Activated T-cell treated with anti-CD3 and anti-CD28 coated beads, Interleukin-2, amount 50 U/mL, for 48 hours (primary cell): ENCODE measurements at regions not wholly inside any gene's neighbourhood (a gene's known extent, or its start where the extent isn't known, plus 50 kb on each side); places are given as distances from the start of the nearest gene placed in this dataset.
A peak's percentile ranks its signal among the peaks of the same experiment; 100 is the strongest.

ENCODE experiments used
- DNase-seq, 2 experiments: peaks; one replicate each; pipeline ENCODE4 v3.0.0-alpha.2; 2020

- no peak for DNase-seq
Observed at GRCh38 chr20:24739746-24740145, 209.3 kb upstream of the CST7 start.

GRCh38 chr20:24741493-24742072 lies 207.5 kb upstream of the CST7 start:
- DNase-seq, result no peak

GRCh38 chr20:24742436-24742835 lies 206.6 kb upstream of the CST7 start:
- DNase-seq, result no peak

- DNase-seq, result no peak
Observed at GRCh38 chr20:24742989-24743388, 206.1 kb upstream of the CST7 start.

DNA sequence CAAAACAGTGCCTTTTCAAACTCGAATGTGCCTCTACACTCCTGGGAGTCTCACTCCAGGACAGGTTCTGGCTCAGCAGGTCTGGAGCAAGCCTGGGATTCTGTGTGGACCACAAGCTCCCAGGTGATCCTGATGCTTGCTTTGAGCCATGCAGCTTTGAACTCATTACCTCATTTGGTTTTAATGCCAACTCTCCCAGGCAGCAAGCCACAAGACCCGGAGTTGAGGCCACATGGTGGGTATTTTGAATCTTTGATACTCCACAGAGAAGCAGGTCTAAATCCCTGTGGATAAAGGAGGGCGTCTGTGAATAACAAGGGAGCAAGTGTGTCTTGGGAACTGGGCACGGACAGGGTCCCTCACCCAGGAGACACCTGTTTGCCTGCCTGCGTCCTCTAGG lies 205.4 kb upstream of the CST7 start:
- no peak for DNase-seq

GRCh38 chr20:24744747-24745146 lies 204.3 kb upstream of the CST7 start:
- no peak for DNase-seq

DNA sequence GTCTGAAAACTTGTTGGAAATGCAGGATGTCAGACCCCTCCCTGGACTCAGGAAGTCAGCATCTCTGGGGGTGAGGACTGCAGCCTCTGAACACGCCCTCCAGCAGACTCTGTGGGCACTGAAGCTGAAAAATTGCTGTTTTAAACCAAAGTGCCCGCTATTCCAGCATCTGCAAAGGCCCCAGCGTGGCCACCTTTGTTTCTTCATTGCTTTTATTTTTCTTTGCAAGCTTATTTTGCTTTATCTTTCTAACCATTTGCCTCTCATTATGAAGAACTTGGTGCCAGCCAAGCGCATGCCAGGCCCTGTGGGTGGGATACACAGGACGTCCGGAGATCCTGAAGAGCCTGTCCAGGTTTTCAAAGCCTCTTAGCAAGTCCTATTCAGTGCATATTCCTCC lies 203.9 kb upstream of the CST7 start:
- no peak for DNase-seq

- no peak for DNase-seq
Observed at GRCh38 chr20:24745617-24746350, 203.3 kb upstream of the CST7 start.

DNA sequence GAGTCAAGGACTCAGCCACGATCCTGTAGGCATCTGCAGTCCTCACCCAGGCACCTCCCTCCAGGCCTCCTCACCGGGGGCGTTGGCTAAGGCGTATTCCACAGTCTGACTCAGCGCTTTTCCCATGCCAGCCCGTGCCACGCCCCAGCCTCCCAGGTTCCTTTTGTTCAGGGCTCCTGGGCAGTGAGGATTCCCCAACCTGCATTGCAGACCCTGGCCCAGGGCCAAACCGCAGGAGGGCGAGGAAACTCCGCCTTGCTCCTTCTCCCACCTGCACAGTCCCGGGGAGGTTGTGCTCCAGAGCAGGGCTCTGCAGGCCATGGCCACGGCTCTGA lies 202.8 kb upstream of the CST7 start:
- no peak for DNase-seq

GRCh38 chr20:24747010-24747712 lies 201.9 kb upstream of the CST7 start:
- no peak for DNase-seq

DNA sequence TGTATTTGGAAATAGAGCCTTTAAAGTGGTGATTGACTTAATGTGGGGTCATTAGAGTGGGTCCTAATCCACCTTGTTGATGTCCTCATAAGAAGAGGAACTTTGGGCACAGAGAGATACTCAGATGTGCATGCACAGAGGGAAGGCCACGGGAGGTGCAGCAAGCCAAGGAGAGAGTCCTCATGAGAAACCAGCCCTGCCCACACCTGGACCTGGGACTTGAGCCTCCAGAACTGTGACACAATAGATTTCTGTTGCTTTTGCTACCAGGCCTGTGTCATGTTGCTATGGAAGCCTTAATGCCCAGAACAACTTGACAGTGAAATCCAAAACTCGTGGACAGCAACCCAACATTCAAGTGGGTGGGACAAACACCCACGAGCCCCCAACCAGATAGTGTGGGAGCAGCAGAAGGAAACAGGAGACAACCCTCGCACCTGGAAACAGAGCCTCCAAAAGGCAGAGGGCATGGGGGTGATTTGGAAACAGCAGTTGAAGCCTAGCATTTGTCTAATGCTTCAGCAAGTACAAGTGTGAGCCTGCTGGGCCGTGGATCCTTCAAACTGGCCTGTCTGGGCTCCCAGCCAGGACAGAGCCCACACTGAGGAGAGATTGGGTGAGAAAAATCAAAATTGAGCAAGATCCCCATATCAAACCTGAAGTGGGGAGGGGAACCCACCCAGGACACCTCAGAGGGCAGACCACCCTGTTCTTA lies 201.0 kb upstream of the CST7 start:
- no peak for DNase-seq

DNA sequence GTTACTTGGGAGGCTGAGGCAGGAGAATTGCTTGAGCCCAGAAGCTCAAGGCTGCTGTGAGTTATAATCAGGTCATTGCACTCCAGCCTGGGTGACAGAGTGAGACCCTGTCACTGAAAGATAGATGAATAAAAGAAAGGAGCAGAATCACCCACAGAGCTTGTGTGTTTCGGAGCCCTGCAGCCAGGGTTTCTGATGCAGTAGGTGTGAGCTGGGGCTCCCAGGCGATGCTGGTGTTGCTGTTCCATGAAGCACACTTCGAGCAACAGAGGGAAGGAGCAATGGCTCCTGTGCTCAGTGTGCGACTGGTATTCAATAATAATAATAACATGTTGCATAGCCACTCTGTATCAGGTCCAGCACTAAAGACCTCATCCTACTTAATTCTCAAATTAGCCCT lies 197.5 kb upstream of the CST7 start:
- DNase-seq, result no peak

DNA sequence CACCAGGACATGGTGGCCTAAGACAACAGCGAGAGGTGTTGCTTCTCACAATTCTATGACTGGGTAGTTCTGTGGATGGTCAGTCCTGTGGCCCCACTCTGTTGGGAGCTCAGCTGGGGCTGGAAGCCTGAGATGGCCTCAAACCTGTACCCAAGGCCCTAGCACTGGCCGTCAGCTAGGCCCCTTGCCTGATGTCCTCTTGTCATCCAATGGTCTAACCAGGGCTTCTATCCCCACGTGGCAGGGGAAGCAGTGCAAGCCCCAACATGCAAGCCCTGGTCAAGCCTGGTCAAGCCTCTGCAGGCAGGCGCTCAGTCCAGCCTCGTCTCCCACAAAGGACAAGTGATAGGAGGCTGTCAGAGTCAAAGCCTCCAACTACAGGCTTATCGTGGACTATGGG lies 196.5 kb upstream of the CST7 start:
- no peak for DNase-seq

GRCh38 chr20:24753130-24753529 lies 195.9 kb upstream of the CST7 start:
- DNase-seq, result no peak

DNA sequence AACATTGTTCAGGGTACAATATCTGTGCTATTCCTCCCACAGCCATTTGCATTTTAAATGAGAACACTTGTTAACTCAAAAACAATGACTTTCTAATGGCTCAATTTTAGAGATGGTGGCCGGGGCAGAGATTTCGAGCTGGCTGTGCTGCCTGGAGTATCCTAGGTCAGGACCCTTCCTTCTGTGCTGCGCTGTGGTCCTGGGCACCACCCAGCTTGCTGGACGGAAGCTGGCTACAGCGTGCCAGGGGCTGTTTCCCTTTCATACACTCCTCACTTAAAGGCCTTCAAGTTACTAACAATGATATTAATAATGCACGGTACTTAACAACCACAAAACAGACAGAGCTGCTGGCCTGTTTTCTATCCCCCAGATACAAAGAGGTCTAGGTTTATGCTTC lies 194.4 kb upstream of the CST7 start:
- no peak for DNase-seq

DNA sequence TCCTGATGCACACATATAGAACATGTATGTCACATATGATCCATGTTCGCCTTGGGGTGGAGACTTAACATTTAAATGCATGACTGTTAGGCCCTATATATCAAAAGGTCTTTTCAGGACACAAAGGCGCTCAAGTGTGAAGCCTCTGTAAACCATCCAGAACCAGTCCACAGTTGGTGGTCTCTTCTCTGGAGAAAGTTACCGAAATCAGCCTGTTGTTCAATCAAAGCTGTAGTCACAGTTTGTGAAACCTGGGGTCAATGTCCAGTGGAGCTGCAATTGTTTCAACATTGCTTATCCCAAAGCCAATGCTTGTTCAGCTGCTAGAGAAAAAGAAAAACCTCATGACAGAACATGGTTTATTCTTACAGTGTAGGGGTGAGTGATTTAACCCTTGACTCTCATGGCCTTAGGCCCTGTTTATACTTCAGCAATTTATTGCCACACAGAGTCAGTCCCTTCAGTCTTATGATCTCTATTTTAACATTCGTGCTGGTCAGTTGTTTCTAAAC lies 193.6 kb upstream of the CST7 start:
- no peak for DNase-seq

DNA sequence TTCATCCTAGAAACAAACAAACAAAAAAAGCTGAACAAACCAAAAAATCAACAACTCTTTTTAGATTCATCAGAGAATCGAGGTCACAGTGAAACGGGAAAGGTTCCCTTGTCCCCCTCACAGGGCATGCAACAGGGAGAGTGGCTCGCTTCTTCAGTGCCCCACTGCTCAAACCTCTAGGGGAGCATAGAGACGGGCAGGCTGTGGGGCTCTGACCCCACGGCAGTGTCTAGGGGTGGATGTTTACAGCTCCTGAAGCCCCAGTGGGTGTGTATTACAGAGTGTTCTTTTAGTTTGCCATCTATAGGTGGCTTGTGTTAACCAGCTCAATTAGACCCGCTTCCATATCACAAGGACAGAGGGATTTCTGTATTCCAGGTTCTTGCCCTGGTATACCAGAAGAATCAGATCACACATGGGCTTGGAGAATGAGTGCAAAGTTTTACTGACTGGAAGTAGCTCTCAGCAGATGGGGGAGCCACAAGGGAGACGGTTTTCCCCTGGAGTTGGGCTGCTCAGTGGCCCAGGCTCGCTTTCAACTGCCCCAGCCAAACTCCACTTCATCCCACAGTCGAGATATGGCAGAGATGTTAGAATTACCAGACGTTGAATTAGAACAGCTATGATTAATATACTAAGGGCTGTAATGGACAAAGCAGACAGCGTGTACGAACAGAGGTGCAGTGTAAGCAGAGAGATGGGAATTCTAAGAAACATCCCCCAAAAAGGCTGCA lies 192.6 kb upstream of the CST7 start:
- DNase-seq, result no peak

DNA sequence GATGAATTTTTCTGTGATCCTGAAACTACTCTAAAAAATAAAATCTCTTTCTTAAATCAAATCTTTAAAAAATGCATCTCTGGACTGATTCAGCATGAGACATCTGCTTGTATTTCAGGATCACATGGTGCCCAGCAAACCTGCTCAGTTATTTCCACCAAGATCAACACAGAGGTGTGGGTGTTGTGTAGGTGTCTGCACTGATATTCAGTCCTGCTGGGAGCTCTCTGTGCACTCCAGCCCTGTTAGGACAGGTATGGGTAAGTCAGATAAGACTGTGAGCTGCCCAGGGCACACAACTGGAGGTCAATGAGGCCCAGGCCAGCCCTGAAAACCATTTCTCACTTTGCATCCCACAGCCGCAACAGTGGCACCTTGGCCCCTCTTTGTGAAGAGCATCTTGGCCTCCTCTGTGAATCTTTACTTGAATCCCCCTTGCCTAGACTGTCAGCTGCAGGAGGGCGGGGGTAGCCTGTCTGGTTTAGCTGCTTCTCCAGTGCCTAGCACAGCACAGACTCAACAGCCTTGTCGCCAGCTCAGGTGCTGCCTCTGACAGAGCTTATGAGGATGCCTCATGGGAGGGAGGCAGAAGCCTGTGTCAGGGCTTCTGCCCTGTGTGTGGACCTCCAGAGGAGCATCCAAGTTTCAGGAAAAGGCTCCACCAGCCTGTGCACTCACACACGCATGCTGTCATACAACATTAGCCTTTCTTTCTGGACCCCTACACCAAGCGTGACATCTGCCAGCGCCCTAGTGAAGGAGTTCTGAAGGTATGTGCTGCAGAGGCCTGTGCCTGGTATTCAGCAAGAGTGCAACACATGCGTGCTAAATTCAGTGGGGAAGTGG lies 187.6 kb upstream of the CST7 start:
- DNase-seq, result peak in 1 of 2 experiments; percentile 6

DNA sequence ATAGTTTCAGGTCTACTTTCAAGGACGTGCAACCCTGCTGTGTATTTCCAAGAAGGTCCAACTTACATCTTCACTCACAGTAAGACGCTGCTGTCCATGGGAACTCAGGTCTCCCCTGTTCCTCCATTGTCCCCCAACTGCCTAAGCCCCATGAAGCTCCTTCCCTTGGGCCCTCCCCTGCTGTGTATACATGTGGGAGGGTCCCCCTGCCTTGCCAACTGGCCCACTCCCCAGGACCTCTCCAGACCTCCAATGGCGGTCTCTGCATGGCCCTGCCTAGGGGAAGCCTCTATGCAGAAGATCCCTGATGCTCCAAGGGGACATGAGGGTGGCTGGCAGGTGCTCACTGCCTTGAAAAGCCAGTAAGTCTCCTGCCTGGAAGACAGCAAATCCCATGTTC lies 186.7 kb upstream of the CST7 start:
- DNase-seq, result no peak

DNA sequence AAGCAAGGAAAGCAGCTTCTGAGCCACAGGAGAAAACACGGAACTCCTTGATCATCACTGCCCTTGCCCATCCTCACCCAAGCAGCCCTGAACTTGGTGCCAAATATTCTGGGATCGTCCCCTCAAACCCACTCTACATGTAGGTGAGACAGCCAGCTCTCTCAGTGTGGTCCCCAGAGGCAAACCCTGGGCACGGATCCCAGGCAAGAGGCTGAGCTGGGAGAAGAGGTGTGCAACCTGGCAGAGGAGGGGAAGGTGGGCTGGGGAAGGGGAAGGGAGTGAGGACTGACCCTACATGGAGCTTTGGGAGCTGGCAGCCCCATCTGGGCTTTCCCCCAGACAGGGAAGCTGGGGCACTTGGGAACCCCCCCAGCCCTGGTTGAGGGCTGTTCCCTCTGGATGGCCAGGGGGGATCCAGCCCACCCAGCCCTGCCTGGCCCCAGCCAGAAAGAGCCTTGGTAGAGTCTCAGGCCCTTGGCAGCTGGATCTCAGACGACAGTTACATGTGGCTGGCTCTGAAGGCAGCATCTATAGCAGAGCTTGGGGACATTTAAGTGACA lies 186.2 kb upstream of the CST7 start:
- no peak for DNase-seq

DNA sequence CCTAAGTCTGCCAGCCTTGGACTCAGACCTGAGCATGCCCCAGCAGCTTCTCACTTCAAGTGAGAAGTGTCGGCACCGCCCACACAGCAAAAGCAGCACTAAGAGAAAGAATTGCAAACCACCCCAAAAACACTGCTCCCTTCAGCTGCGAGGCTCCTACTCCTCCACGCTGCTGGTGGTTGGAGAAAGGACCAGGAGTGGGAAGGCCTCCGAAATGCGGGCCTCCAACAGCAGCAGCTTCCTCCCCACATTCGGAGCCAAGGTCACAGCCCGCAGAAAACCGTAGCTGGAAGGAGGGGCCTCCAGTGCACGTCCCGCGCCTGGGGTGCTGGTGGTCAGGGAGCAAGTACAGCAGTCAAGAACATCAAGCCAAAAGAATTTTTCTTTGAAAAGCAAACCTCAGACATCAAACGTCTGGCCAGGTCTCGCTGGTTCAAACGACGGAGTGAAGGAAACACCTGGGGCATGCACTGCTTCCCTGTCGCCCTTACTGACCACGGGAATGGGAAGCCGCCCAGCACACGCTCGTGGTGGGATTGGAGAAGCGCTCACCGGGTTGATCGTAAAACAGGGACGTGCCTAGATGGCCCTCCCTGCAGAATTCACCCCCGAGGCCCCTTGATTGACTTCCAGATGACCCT lies 185.6 kb upstream of the CST7 start:
- no peak for DNase-seq
